WTC11 (cell line): ENCODE measurements at regions not wholly inside any gene's neighbourhood (a gene's known extent, or its start where the extent isn't known, plus 50 kb on each side); places are given as distances from the start of the nearest gene placed in this dataset.

Experiments used
- AR ChIP-seq: fragments of 250-450 bp; sonication (Bioruptor Pico); IDR thresholded peaks from 2 replicates; pipeline ENCODE4 v1.9.0; 2021; ENCODE audit warnings: mild to moderate bottlenecking
- ATF1 ChIP-seq: sonication (generic); formaldehyde crosslinking; IDR thresholded peaks from 2 replicates; pipeline ENCODE4 v1.8.1; 2023; ENCODE audit warnings: mild to moderate bottlenecking, moderate library complexity, missing genetic modification reagents
- CTCF ChIP-seq: fragments of 200-600 bp; IDR thresholded peaks from 2 replicates; pipeline ENCODE4 v1.8.0; 2022; ENCODE audit warnings: antibody characterized with exemption
- E2F4 ChIP-seq: sonication (generic); formaldehyde crosslinking; IDR thresholded peaks from 2 replicates; pipeline ENCODE4 v1.8.1; 2022; ENCODE audit warnings: low read depth, mild to moderate bottlenecking, moderate library complexity, missing genetic modification reagents, borderline replicate concordance
- FOXP4 ChIP-seq: sonication (generic); formaldehyde crosslinking; IDR thresholded peaks from 2 replicates; pipeline ENCODE4 v1.8.0; 2022; ENCODE audit warnings: mild to moderate bottlenecking, missing genetic modification reagents
- NR2C2 ChIP-seq: sonication (generic); formaldehyde crosslinking; IDR thresholded peaks from 2 replicates; pipeline ENCODE4 v1.8.0; 2022; ENCODE audit warnings: mild to moderate bottlenecking, missing genetic modification reagents
- PREB ChIP-seq: sonication (generic); formaldehyde crosslinking; IDR thresholded peaks from 2 replicates; pipeline ENCODE4 v1.8.1; 2022; ENCODE audit warnings: mild to moderate bottlenecking, missing genetic modification reagents, moderate library complexity, borderline replicate concordance
- USF2 ChIP-seq: sonication (generic); formaldehyde crosslinking; IDR thresholded peaks from 2 replicates; pipeline ENCODE4 v1.8.1; 2023; ENCODE audit warnings: mild to moderate bottlenecking, missing genetic modification reagents, moderate library complexity
- ZBTB43 ChIP-seq: sonication (generic); formaldehyde crosslinking; IDR thresholded peaks from 2 replicates; pipeline ENCODE4 v1.8.1; 2023; ENCODE audit warnings: mild to moderate bottlenecking, missing genetic modification reagents

- no peak for TF ChIP-seq NR2C2 (CRISPR knock-in tag)
- no peak for TF ChIP-seq ATF1 (CRISPR knock-in tag)
- no peak for TF ChIP-seq E2F4 (CRISPR knock-in tag)
- TF ChIP-seq ZBTB43: no peak
- no peak for TF ChIP-seq AR
- no peak for TF ChIP-seq FOXP4
- no peak for TF ChIP-seq PREB
- no peak for TF ChIP-seq CTCF
- TF ChIP-seq USF2 (CRISPR knock-in tag): no peak
Observed at GRCh38 chrX:42855259-42855658, 77.3 kb upstream of the PPP1R2C start.
